GM18498 (cell line): ENCODE measurements at regions not wholly inside any gene's neighbourhood (a gene's known extent, or its start where the extent isn't known, plus 50 kb on each side); places are given as distances from the start of the nearest gene placed in this dataset.

Experiments
- ATAC-seq: cut with Tn5 transposase; IDR thresholded peaks from one replicate; pipeline ENCODE4 v1.9.1; 2021; ENCODE audit warnings: mild to moderate bottlenecking, moderate library complexity; ENCODE audit not compliant: unreplicated experiment

GRCh38 chrX:25226151-25226550 is 210.4 kb upstream of the ARX start:
- ATAC-seq, result no peak

GRCh38 chrX:25219480-25219879 is 203.7 kb upstream of the ARX start:
- no peak for ATAC-seq

- ATAC-seq, result no peak
Observed at GRCh38 chrX:25213611-25214010, 197.8 kb upstream of the ARX start.

- no peak for ATAC-seq
Observed at GRCh38 chrX:25207803-25208475, 192.2 kb upstream of the ARX start.

GRCh38 chrX:25206778-25207177 is 191.0 kb upstream of the ARX start:
- no peak for ATAC-seq

GRCh38 chrX:25204182-25204581 is 188.4 kb upstream of the ARX start:
- no peak for ATAC-seq

- ATAC-seq, result no peak
Observed at GRCh38 chrX:25202827-25203226, 187.1 kb upstream of the ARX start.

GRCh38 chrX:25198891-25199290 is 183.1 kb upstream of the ARX start:
- ATAC-seq, result no peak

GRCh38 chrX:25198253-25198652 is 182.5 kb upstream of the ARX start:
- ATAC-seq, result no peak

GRCh38 chrX:25196221-25196620 is 180.5 kb upstream of the ARX start:
- ATAC-seq, result no peak

GRCh38 chrX:25191403-25191802 is 175.6 kb upstream of the ARX start:
- no peak for ATAC-seq

GRCh38 chrX:25181775-25182174 is 166.0 kb upstream of the ARX start:
- no peak for ATAC-seq

GRCh38 chrX:25180242-25180641 is 164.5 kb upstream of the ARX start:
- ATAC-seq, result no peak

- ATAC-seq, result no peak
Observed at GRCh38 chrX:25178555-25178954, 162.8 kb upstream of the ARX start.

GRCh38 chrX:25175743-25176142 is 160.0 kb upstream of the ARX start:
- peak; percentile 58 for ATAC-seq

GRCh38 chrX:25175171-25175570 is 159.4 kb upstream of the ARX start:
- no peak for ATAC-seq

GRCh38 chrX:25166546-25166945 is 150.8 kb upstream of the ARX start:
- no peak for ATAC-seq

- no peak for ATAC-seq
Observed at GRCh38 chrX:25166145-25166544, 150.4 kb upstream of the ARX start.

- ATAC-seq, result no peak
Observed at GRCh38 chrX:25158635-25159034, 142.9 kb upstream of the ARX start.

- ATAC-seq, result no peak
Observed at GRCh38 chrX:25156832-25157231, 141.1 kb upstream of the ARX start.

GRCh38 chrX:25156323-25156722 is 140.6 kb upstream of the ARX start:
- ATAC-seq, result no peak

GRCh38 chrX:25154168-25154567 is 138.4 kb upstream of the ARX start:
- ATAC-seq, result no peak

GRCh38 chrX:25151749-25152148 is 136.0 kb upstream of the ARX start:
- ATAC-seq, result no peak
